GM23338 (cell line): ENCODE measurements at regions not wholly inside any gene's neighbourhood (a gene's known extent, or its start where the extent isn't known, plus 50 kb on each side); places are given as distances from the start of the nearest gene placed in this dataset.

Experiments used
- ATAC-seq: fragments of 200-7000 bp; cut with Tn5 transposase; 3 replicates; pipeline ENCODE4 v1.9.1; 2020
- DNase-seq: peaks from one replicate; pipeline ENCODE4 v3.0.0-alpha.2; 2015; ENCODE audit warnings: low spot score
- H2AFZ ChIP-seq: fragments of 200-600 bp; sonication (generic); 2 replicates; pipeline ENCODE4 v1.8.0; 2016; ENCODE audit warnings: antibody characterized with exemption, mild to moderate bottlenecking, moderate library complexity
- H3F3A ChIP-seq: fragments of 200-600 bp; sonication (generic); replicated peaks from 2 replicates; pipeline ENCODE4 v1.8.0; 2017; ENCODE audit warnings: antibody characterized with exemption, mixed run types, low read depth
- H3K27ac ChIP-seq: fragments of 200-600 bp; sonication (generic); 2 replicates; pipeline ENCODE4 v1.6.1; 2016; ENCODE audit warnings: low read depth
- H3K27me3 ChIP-seq: fragments of 200-600 bp; sonication (generic); 2 replicates; pipeline ENCODE4 v1.8.0; 2016; ENCODE audit warnings: mild to moderate bottlenecking, mixed run types, moderate library complexity; ENCODE audit not compliant: insufficient read depth
- H3K36me3 ChIP-seq: fragments of 200-600 bp; sonication (generic); 2 replicates; pipeline ENCODE4 v1.8.0; 2016; ENCODE audit warnings: mild to moderate bottlenecking; ENCODE audit not compliant: insufficient read depth
- H3K4me1 ChIP-seq: fragments of 200-600 bp; sonication (generic); 2 replicates; pipeline ENCODE4 v1.8.0; 2016; ENCODE audit warnings: mild to moderate bottlenecking, moderate library complexity; ENCODE audit not compliant: insufficient read depth
- H3K4me2 ChIP-seq: fragments of 200-600 bp; sonication (generic); 2 replicates; pipeline ENCODE4 v1.7.1; 2017; ENCODE audit warnings: mixed run types
- H3K4me3 ChIP-seq: fragments of 200-600 bp; sonication (generic); 2 replicates; pipeline ENCODE4 v1.6.1; 2016; ENCODE audit warnings: mixed run types
- H3K79me2 ChIP-seq: fragments of 200-600 bp; sonication (generic); replicated peaks from 2 replicates; pipeline ENCODE4 v1.8.0; 2017; ENCODE audit warnings: mild to moderate bottlenecking; ENCODE audit not compliant: insufficient read depth
- H3K9me2 ChIP-seq: fragments of 200-600 bp; sonication (generic); 2 replicates; pipeline ENCODE4 v1.8.0; 2017; ENCODE audit not compliant: insufficient read depth
- H4K20me1 ChIP-seq: fragments of 200-600 bp; sonication (generic); replicated peaks from 2 replicates; pipeline ENCODE4 v1.8.0; 2017; ENCODE audit warnings: mild to moderate bottlenecking; ENCODE audit not compliant: insufficient read depth
- H3K27ac Mint-ChIP-seq: 2 replicates; pipeline ENCODE4 v1.8.0; 2020; ENCODE audit warnings: inconsistent platforms, mild to moderate bottlenecking, moderate library complexity, mixed read lengths
- H3K27me3 Mint-ChIP-seq: 3 replicates; pipeline ENCODE4 v1.8.0; 2022; ENCODE audit warnings: low read depth, mild to moderate bottlenecking, moderate library complexity, mixed read lengths, inconsistent platforms; ENCODE audit not compliant: insufficient read depth, poor library complexity
- H3K36me3 Mint-ChIP-seq: 3 replicates; pipeline ENCODE4 v1.8.0; 2021; ENCODE audit warnings: low read depth, mild to moderate bottlenecking, inconsistent platforms, moderate library complexity, mixed read lengths
- H3K4me1 Mint-ChIP-seq: 3 replicates; pipeline ENCODE4 v1.8.0; 2020; ENCODE audit warnings: mild to moderate bottlenecking, inconsistent platforms, mixed read lengths
- H3K4me3 Mint-ChIP-seq: 3 replicates; pipeline ENCODE4 v1.8.0; 2021; ENCODE audit warnings: moderate library complexity, mild to moderate bottlenecking, inconsistent platforms, mixed read lengths
- H3K9me3 Mint-ChIP-seq: 3 replicates; pipeline ENCODE4 v1.8.0; 2020; ENCODE audit warnings: moderate library complexity, mild to moderate bottlenecking, inconsistent platforms, mixed read lengths
- CREB1 ChIP-seq: fragments of 250-450 bp; sonication (Bioruptor Pico); IDR thresholded peaks from 2 replicates; pipeline ENCODE4 v1.5.0; 2020; ENCODE audit warnings: low read depth, mild to moderate bottlenecking, moderate library complexity
- CTCF ChIP-seq, 2 experiments: fragments of 200-600 bp in 1 of 2; sonication (generic) in 1 of 2; conservative IDR thresholded peaks; 2 replicates each; pipeline versions ENCODE4 v1.5.1 to v1.6.1; 2016 to 2017; ENCODE audit warnings: antibody characterized with exemption in 2 of 2, low read depth in 2 of 2, mild to moderate bottlenecking in 2 of 2, moderate library complexity in 1 of 2
- ETS1 ChIP-seq: IDR thresholded peaks from 2 replicates; pipeline ENCODE4 v1.6.1; 2016; ENCODE audit warnings: antibody characterized with exemption
- EZH2 ChIP-seq: fragments of 200-600 bp; sonication (generic); IDR thresholded peaks from one replicate; pipeline ENCODE4 v1.8.0; 2017; ENCODE audit warnings: antibody characterized with exemption, mild to moderate bottlenecking, low read depth; ENCODE audit not compliant: unreplicated experiment
- EZH2phosphoT487 ChIP-seq: fragments of 200-600 bp; sonication (generic); IDR thresholded peaks from one replicate; pipeline ENCODE4 v1.8.1; 2018; ENCODE audit warnings: antibody characterized with exemption; ENCODE audit not compliant: unreplicated experiment
- NANOG ChIP-seq: IDR thresholded peaks from 2 replicates; pipeline ENCODE4 v1.6.1; 2016; ENCODE audit warnings: antibody characterized with exemption, borderline replicate concordance
- POLR2AphosphoS5 ChIP-seq: IDR thresholded peaks from 2 replicates; pipeline ENCODE4 v1.6.1; 2016; ENCODE audit warnings: antibody characterized with exemption, low read depth
- STAT1 ChIP-seq: IDR thresholded peaks from one replicate; pipeline ENCODE4 v1.6.1; 2016; ENCODE audit warnings: antibody characterized with exemption; ENCODE audit not compliant: unreplicated experiment
- ZNF114 ChIP-seq: fragments of 250-450 bp; sonication (Bioruptor Pico); IDR thresholded peaks from 2 replicates; pipeline ENCODE4 v1.5.0; 2020; ENCODE audit warnings: mild to moderate bottlenecking, moderate library complexity
- ZNF331 ChIP-seq: fragments of 250-450 bp; sonication (Bioruptor Pico); IDR thresholded peaks from 2 replicates; pipeline ENCODE4 v1.5.0; 2020; ENCODE audit warnings: low read depth, mild to moderate bottlenecking, moderate library complexity
- ZNF462 ChIP-seq: fragments of 250-450 bp; sonication (Bioruptor Pico); IDR thresholded peaks from 2 replicates; pipeline ENCODE4 v1.5.0; 2020; ENCODE audit warnings: mild to moderate bottlenecking, moderate library complexity

- no peaks in the 10 kb centered on the region for H3K9me3 Mint-ChIP-seq
- Histone ChIP-seq H3K27ac (peak overlapping the region; percentile 9; the same call in 1 of the 2 replicates), H3K4me3 (no peak overlapping the region), H3K4me2 (no peak overlapping the region), H3K27me3 (no peaks in the 10 kb centered on the region), H3F3A (no peaks in the 10 kb centered on the region), H4K20me1 (no peaks in the 10 kb centered on the region), H3K79me2 (0 out of 2 replicates have a peak, but pooled peaks cover 4% of the 10 kb centered on the region), H2AFZ (no peak overlapping the region), H3K9me2 (no peaks in the 10 kb centered on the region), H3K36me3 (no peaks in the 10 kb centered on the region), H3K4me1 (peaks cover 27% of the 10 kb centered on the region)
- no peak for DNase-seq
- TF ChIP-seq ZNF331 (CRISPR knock-in tag), result no peak
- no peak for TF ChIP-seq STAT1
- no peak for TF ChIP-seq ZNF114
- H3K36me3 Mint-ChIP-seq, result no peaks in the 10 kb centered on the region
- H3K27ac Mint-ChIP-seq, result peak overlapping the region; percentile 34
- ATAC-seq, result peak; percentile 28; the same call in 1 of the 3 replicates
- H3K4me1 Mint-ChIP-seq, result peaks cover 35% of the 10 kb centered on the region
- H3K27me3 Mint-ChIP-seq, result peaks cover 3% of the 10 kb centered on the region
- no peak overlapping the region for H3K4me3 Mint-ChIP-seq
Observed at GRCh38 chr13:107799001-107799400, 416.3 kb downstream of the LIG4 start.

- Histone ChIP-seq H3K4me3 (no peak overlapping the region), H3K4me1 (peaks cover 13% of the 10 kb centered on the region), H3K27me3 (no peaks in the 10 kb centered on the region), H3F3A (no peaks in the 10 kb centered on the region), H4K20me1 (no peaks in the 10 kb centered on the region), H3K79me2 (no peaks in the 10 kb centered on the region), H2AFZ (no peak overlapping the region), H3K4me2 (no peak overlapping the region), H3K36me3 (no peaks in the 10 kb centered on the region), H3K9me2 (no peaks in the 10 kb centered on the region), H3K27ac (no peak overlapping the region)
- Mint-ChIP-seq H3K27ac (no peak overlapping the region), H3K4me3 (no peak overlapping the region), H3K27me3 (peaks cover 3% of the 10 kb centered on the region), H3K9me3 (no peaks in the 10 kb centered on the region; the same call in 2 of the 3 replicates), H3K36me3 (0 out of 3 replicates have a peak, but pooled peaks cover under 1% of the 10 kb centered on the region), H3K4me1 (peaks cover 13% of the 10 kb centered on the region)
- DNase-seq (no peak), ATAC-seq (no peak)
- TF ChIP-seq POLR2AphosphoS5 (no peak), ETS1 (no peak), CTCF (conservative IDR thresholded peaks at IDR 0.05; ENCODE audit: low read depth in 2 of 2) (no peak), EZH2 (no peak), CREB1 (CRISPR knock-in tag) (no peak), EZH2phosphoT487 (no peak), ZNF331 (CRISPR knock-in tag) (no peak), ZNF114 (no peak), STAT1 (no peak), NANOG (no peak), ZNF462 (no peak)
Observed at GRCh38 chr13:107790397-107790796, 424.9 kb downstream of the LIG4 start.
